Neural progenitor cell (in vitro differentiated cells): ENCODE measurements at regions not wholly inside any gene's neighbourhood (a gene's known extent, or its start where the extent isn't known, plus 50 kb on each side); places are given as distances from the start of the nearest gene placed in this dataset.

Source experiments
- DNase-seq: peaks from one replicate; pipeline ENCODE4 v3.0.0-alpha.2; 2016; ENCODE audit warnings: low spot score
- H2AFZ ChIP-seq: fragments of 200-600 bp; sonication (generic); replicated peaks from 2 replicates; pipeline ENCODE4 v1.6.1; 2016; ENCODE audit warnings: antibody characterized with exemption
- H3F3A ChIP-seq: fragments of 200-600 bp; sonication (generic); 2 replicates; pipeline ENCODE4 v1.6.1; 2016; ENCODE audit warnings: antibody characterized with exemption, low read depth
- H3K27ac ChIP-seq: fragments of 200-600 bp; sonication (generic); 2 replicates; pipeline ENCODE4 v1.5.1; 2016; ENCODE audit warnings: mild to moderate bottlenecking
- H3K27me3 ChIP-seq: fragments of 200-600 bp; sonication (generic); 2 replicates; pipeline ENCODE4 v1.6.1; 2016; ENCODE audit warnings: mild to moderate bottlenecking, moderate library complexity
- H3K36me3 ChIP-seq: fragments of 200-600 bp; sonication (generic); 2 replicates; pipeline ENCODE4 v1.5.1; 2016
- H3K4me1 ChIP-seq: fragments of 200-600 bp; sonication (generic); 2 replicates; pipeline ENCODE4 v1.6.1; 2016; ENCODE audit warnings: mixed run types
- H3K4me2 ChIP-seq: fragments of 200-600 bp; sonication (generic); 2 replicates; pipeline ENCODE4 v1.6.1; 2016
- H3K4me3 ChIP-seq: fragments of 200-600 bp; sonication (generic); 2 replicates; pipeline ENCODE4 v1.5.1; 2016
- H3K79me2 ChIP-seq: fragments of 200-600 bp; sonication (generic); 2 replicates; pipeline ENCODE4 v1.6.1; 2016; ENCODE audit warnings: low read depth
- H3K9ac ChIP-seq: fragments of 200-600 bp; sonication (generic); 2 replicates; pipeline ENCODE4 v1.6.1; 2016
- H3K9me3 ChIP-seq: fragments of 200-600 bp; sonication (generic); 2 replicates; pipeline ENCODE4 v1.5.1; 2016; ENCODE audit warnings: low read depth
- H4K20me1 ChIP-seq: fragments of 200-600 bp; sonication (generic); 2 replicates; pipeline ENCODE4 v1.6.1; 2016; ENCODE audit warnings: low read depth
- H3K27ac Mint-ChIP-seq: 3 replicates; pipeline ENCODE4 v1.8.0; 2021; ENCODE audit warnings: mixed read lengths
- H3K27me3 Mint-ChIP-seq: 2 replicates; pipeline ENCODE4 v1.8.0; 2022; ENCODE audit warnings: low read depth, mild to moderate bottlenecking, inconsistent platforms, moderate library complexity, mixed read lengths; ENCODE audit not compliant: insufficient read depth
- H3K36me3 Mint-ChIP-seq: 3 replicates; pipeline ENCODE4 v1.8.0; 2021; ENCODE audit warnings: mixed read lengths
- H3K4me1 Mint-ChIP-seq: 3 replicates; pipeline ENCODE4 v1.8.0; 2021; ENCODE audit warnings: mixed read lengths
- H3K4me3 Mint-ChIP-seq: 3 replicates; pipeline ENCODE4 v1.8.0; 2021; ENCODE audit warnings: mild to moderate bottlenecking, moderate library complexity, mixed read lengths
- H3K9me3 Mint-ChIP-seq: 3 replicates; pipeline ENCODE4 v1.8.0; 2020; ENCODE audit warnings: mixed read lengths
- CTCF ChIP-seq: fragments of 200-600 bp; sonication (generic); IDR thresholded peaks from 2 replicates; pipeline ENCODE4 v1.5.1; 2017; ENCODE audit warnings: antibody characterized with exemption, mild to moderate bottlenecking
- EZH2 ChIP-seq: fragments of 200-600 bp; sonication (generic); IDR thresholded peaks from 2 replicates; pipeline ENCODE4 v1.6.1; 2017; ENCODE audit warnings: antibody characterized with exemption, mild to moderate bottlenecking, moderate library complexity
- EZH2phosphoT487 ChIP-seq: fragments of 200-600 bp; sonication (generic); IDR thresholded peaks from 2 replicates; pipeline ENCODE4 v1.6.1; 2017; ENCODE audit warnings: antibody characterized with exemption

- no peaks in the 10 kb centered on the region for H3K36me3 Mint-ChIP-seq
- Histone ChIP-seq H3K36me3 (no peaks in the 10 kb centered on the region), H3K27me3 (no peaks in the 10 kb centered on the region), H3K27ac (no peak overlapping the region), H3K79me2 (no peaks in the 10 kb centered on the region), H3F3A (no peaks in the 10 kb centered on the region), H2AFZ (no peak overlapping the region), H3K4me3 (no peak overlapping the region), H3K4me1 (no peaks in the 10 kb centered on the region), H4K20me1 (no peaks in the 10 kb centered on the region), H3K9ac (no peak overlapping the region), H3K9me3 (no peaks in the 10 kb centered on the region), H3K4me2 (no peak overlapping the region)
- DNase-seq: no peak
- peaks cover 3% of the 10 kb centered on the region for H3K27me3 Mint-ChIP-seq
- no peak overlapping the region for H3K4me3 Mint-ChIP-seq
- TF ChIP-seq EZH2 (no peak), EZH2phosphoT487 (no peak), CTCF (no peak)
- H3K27ac Mint-ChIP-seq: no peak overlapping the region
- H3K4me1 Mint-ChIP-seq: no peaks in the 10 kb centered on the region
- H3K9me3 Mint-ChIP-seq: peaks cover 4% of the 10 kb centered on the region
Observed at GRCh38 chr2:153635494-153635893, 156.9 kb upstream of the RPRM start.

GRCh38 chr2:153641046-153641445 is 162.5 kb upstream of the RPRM start:
- Histone ChIP-seq H2AFZ (no peak overlapping the region), H3K36me3 (no peaks in the 10 kb centered on the region), H4K20me1 (no peaks in the 10 kb centered on the region), H3K4me3 (no peak overlapping the region), H3K4me1 (no peaks in the 10 kb centered on the region), H3K79me2 (no peaks in the 10 kb centered on the region), H3K27ac (no peak overlapping the region), H3K9ac (no peak overlapping the region), H3K9me3 (no peaks in the 10 kb centered on the region), H3K4me2 (no peak overlapping the region), H3F3A (no peaks in the 10 kb centered on the region), H3K27me3 (no peaks in the 10 kb centered on the region)
- Mint-ChIP-seq H3K4me1 (no peaks in the 10 kb centered on the region), H3K9me3 (no peaks in the 10 kb centered on the region), H3K27ac (no peak overlapping the region), H3K27me3 (no peaks in the 10 kb centered on the region), H3K36me3 (no peaks in the 10 kb centered on the region), H3K4me3 (no peak overlapping the region)
- TF ChIP-seq CTCF (no peak), EZH2 (no peak), EZH2phosphoT487 (no peak)
- DNase-seq: no peak

- no peak overlapping the region for H3K4me3 ChIP-seq
- H3K4me3 Mint-ChIP-seq: no peak overlapping the region
- no peak overlapping the region for H3K4me2 ChIP-seq
- H3K27ac ChIP-seq: no peak overlapping the region
- no peaks in the 10 kb centered on the region for H3F3A ChIP-seq
- no peak overlapping the region for H2AFZ ChIP-seq
- H3K27ac Mint-ChIP-seq: no peak overlapping the region
- H3K9me3 ChIP-seq: no peaks in the 10 kb centered on the region
- H3K27me3 Mint-ChIP-seq: no peaks in the 10 kb centered on the region
- H3K36me3 Mint-ChIP-seq: no peaks in the 10 kb centered on the region
- DNase-seq: no peak
- H3K36me3 ChIP-seq: no peaks in the 10 kb centered on the region
- H3K4me1 Mint-ChIP-seq: no peaks in the 10 kb centered on the region
- H3K9ac ChIP-seq: no peak overlapping the region
- H3K9me3 Mint-ChIP-seq: no peaks in the 10 kb centered on the region
- no peaks in the 10 kb centered on the region for H4K20me1 ChIP-seq
- no peaks in the 10 kb centered on the region for H3K79me2 ChIP-seq
- no peaks in the 10 kb centered on the region for H3K4me1 ChIP-seq
- TF ChIP-seq CTCF (no peak), EZH2phosphoT487 (no peak), EZH2 (no peak)
- H3K27me3 ChIP-seq: no peaks in the 10 kb centered on the region
Observed at GRCh38 chr2:153644955-153645354, 166.4 kb upstream of the RPRM start.

GRCh38 chr2:153645599-153645998 is 167.0 kb upstream of the RPRM start:
- Histone ChIP-seq H3K9ac (no peak overlapping the region), H3K27ac (no peak overlapping the region), H3K4me3 (no peak overlapping the region), H3K4me2 (no peak overlapping the region), H3K9me3 (no peaks in the 10 kb centered on the region), H3K36me3 (no peaks in the 10 kb centered on the region), H3F3A (no peaks in the 10 kb centered on the region), H3K27me3 (no peaks in the 10 kb centered on the region), H4K20me1 (no peaks in the 10 kb centered on the region), H3K4me1 (no peaks in the 10 kb centered on the region), H3K79me2 (no peaks in the 10 kb centered on the region), H2AFZ (no peak overlapping the region)
- DNase-seq: no peak
- H3K27me3 Mint-ChIP-seq: no peaks in the 10 kb centered on the region
- TF ChIP-seq EZH2: no peak
- TF ChIP-seq CTCF: no peak
- TF ChIP-seq EZH2phosphoT487: no peak
- no peak overlapping the region for H3K27ac Mint-ChIP-seq
- no peak overlapping the region for H3K4me3 Mint-ChIP-seq
- no peaks in the 10 kb centered on the region for H3K36me3 Mint-ChIP-seq
- H3K9me3 Mint-ChIP-seq: no peaks in the 10 kb centered on the region
- no peaks in the 10 kb centered on the region for H3K4me1 Mint-ChIP-seq
